ENCODE measurements at regions not wholly inside any gene's neighbourhood (a gene's known extent, or its start where the extent isn't known, plus 50 kb on each side); places are given as distances from the start of the nearest gene placed in this dataset.

GRCh38 chr6:69494595-69494994 lies 302.2 kb downstream of the LMBRD1 start (continued):
- TF ChIP-seq ZNF462 (CRISPR knock-in tag; IDR thresholded peaks at IDR 0.05), result no peak
- TF ChIP-seq POLR2AphosphoS5 (IDR thresholded peaks at IDR 0.05; ENCODE audit: low read depth), result no peak
- no peak for TF ChIP-seq JUNB (IDR thresholded peaks at IDR 0.05; ENCODE audit: unreplicated experiment)
- TF ChIP-seq STAT1 (IDR thresholded peaks at IDR 0.05; ENCODE audit: unreplicated experiment), result no peak
- no peak for TF ChIP-seq ZNF114 (CRISPR knock-in tag; IDR thresholded peaks at IDR 0.05)
- no peak for TF ChIP-seq EZH2 (IDR thresholded peaks at IDR 0.05; ENCODE audit: low read depth, unreplicated experiment)
- TF ChIP-seq EZH2phosphoT487 (IDR thresholded peaks at IDR 0.05; ENCODE audit: unreplicated experiment), result no peak

GRCh38 chr6:69489970-69490369 lies 306.8 kb downstream of the LMBRD1 start:
- H3K4me1 ChIP-seq (ENCODE audit: insufficient read depth), result no peaks in the 10 kb centered on the region
- no peaks in the 10 kb centered on the region; the same call in 1 of the 2 replicates for H3K9me2 ChIP-seq (ENCODE audit: insufficient read depth)
- no peak overlapping the region for H2AFZ ChIP-seq
- Mint-ChIP-seq H3K27me3 (ENCODE audit: insufficient read depth, low read depth, poor library complexity) (no peaks in the 10 kb centered on the region), H3K4me1 (no peaks in the 10 kb centered on the region), H3K36me3 (ENCODE audit: low read depth) (peaks cover 11% of the 10 kb centered on the region; the same call in 2 of the 3 replicates), H3K9me3 (peaks cover 7% of the 10 kb centered on the region; the same call in 2 of the 3 replicates), H3K27ac (no peak overlapping the region), H3K4me3 (no peak overlapping the region)
- H3K27me3 ChIP-seq (ENCODE audit: insufficient read depth), result no peaks in the 10 kb centered on the region
- no peak overlapping the region for H3K27ac ChIP-seq (ENCODE audit: low read depth)
- ATAC-seq (no peak), DNase-seq (ENCODE audit: low spot score) (no peak)
- no peak overlapping the region for H3K4me2 ChIP-seq
- no peaks in the 10 kb centered on the region for H3K36me3 ChIP-seq (ENCODE audit: insufficient read depth)
- H3K4me3 ChIP-seq, result no peak overlapping the region
- no peaks in the 10 kb centered on the region for H3K79me2 ChIP-seq (replicated peaks; ENCODE audit: insufficient read depth)
- H3F3A ChIP-seq (replicated peaks; ENCODE audit: low read depth), result no peaks in the 10 kb centered on the region
- no peaks in the 10 kb centered on the region for H4K20me1 ChIP-seq (replicated peaks; ENCODE audit: insufficient read depth)
- TF ChIP-seq ZNF462 (CRISPR knock-in tag; IDR thresholded peaks at IDR 0.05) (no peak), POLR2AphosphoS5 (IDR thresholded peaks at IDR 0.05; ENCODE audit: low read depth) (no peak), CTCF (conservative IDR thresholded peaks at IDR 0.05; ENCODE audit: low read depth in 2 of 2) (no peak), STAT1 (IDR thresholded peaks at IDR 0.05; ENCODE audit: unreplicated experiment) (no peak), EZH2phosphoT487 (IDR thresholded peaks at IDR 0.05; ENCODE audit: unreplicated experiment) (no peak), JUNB (IDR thresholded peaks at IDR 0.05; ENCODE audit: unreplicated experiment) (no peak)
